ENCODE measurements at regions not wholly inside any gene's neighbourhood (a gene's known extent, or its start where the extent isn't known, plus 50 kb on each side); places are given as distances from the start of the nearest gene placed in this dataset.
"Not testable (repeated sequence)": the region's sequence is repeated elsewhere in the genome, so short reads cannot be mapped to it uniquely, and the experiment has no call there.

- H3K4me1 ChIP-seq: no peaks in the 10 kb centered on the region
- 27 to 48% methylated on average over 69 to 72 of the region's 72 CpGs for WGBS, 2 donors
- no peak for DNase-seq
- H3K27me3 ChIP-seq: peaks cover 8 to 85% (median 30%) of the 10 kb centered on the region in 7 donors
- intact Hi-C loops (cut with DNase I): no loop called here
- TF ChIP-seq, protein P1, sequence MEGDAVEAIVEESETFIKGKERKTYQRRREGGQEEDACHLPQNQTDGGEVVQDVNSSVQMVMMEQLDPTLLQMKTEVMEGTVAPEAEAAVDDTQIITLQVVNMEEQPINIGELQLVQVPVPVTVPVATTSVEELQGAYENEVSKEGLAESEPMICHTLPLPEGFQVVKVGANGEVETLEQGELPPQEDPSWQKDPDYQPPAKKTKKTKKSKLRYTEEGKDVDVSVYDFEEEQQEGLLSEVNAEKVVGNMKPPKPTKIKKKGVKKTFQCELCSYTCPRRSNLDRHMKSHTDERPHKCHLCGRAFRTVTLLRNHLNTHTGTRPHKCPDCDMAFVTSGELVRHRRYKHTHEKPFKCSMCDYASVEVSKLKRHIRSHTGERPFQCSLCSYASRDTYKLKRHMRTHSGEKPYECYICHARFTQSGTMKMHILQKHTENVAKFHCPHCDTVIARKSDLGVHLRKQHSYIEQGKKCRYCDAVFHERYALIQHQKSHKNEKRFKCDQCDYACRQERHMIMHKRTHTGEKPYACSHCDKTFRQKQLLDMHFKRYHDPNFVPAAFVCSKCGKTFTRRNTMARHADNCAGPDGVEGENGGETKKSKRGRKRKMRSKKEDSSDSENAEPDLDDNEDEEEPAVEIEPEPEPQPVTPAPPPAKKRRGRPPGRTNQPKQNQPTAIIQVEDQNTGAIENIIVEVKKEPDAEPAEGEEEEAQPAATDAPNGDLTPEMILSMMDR (IDR thresholded peaks at IDR 0.05): no peak
- ATAC-seq: no peak
- no peak overlapping the region for H3K27ac ChIP-seq
- H3K9me3 ChIP-seq: peaks cover 0 to 48% (median 0%) of the 10 kb centered on the region in 11 donors
- no peak overlapping the region for H3K4me3 ChIP-seq
- H3K36me3 ChIP-seq: no peaks in the 10 kb centered on the region
Measured at GRCh38 chr17:21843951-21844590, 151.7 kb downstream of the KCNJ18 start.

GRCh38 chr17:21848510-21848909 is 156.2 kb downstream of the KCNJ18 start:
- DNase-seq; H3K4me3 ChIP-seq; intact Hi-C loops (cut with DNase I); H3K4me1 ChIP-seq; H3K36me3 ChIP-seq; H3K27ac ChIP-seq: not testable (repeated sequence)
- Histone ChIP-seq H3K9me3 (peaks cover 0 to 34% (median 0%) of the 10 kb centered on the region in 11 donors), H3K27me3 (peaks cover 0 to 49% (median 14%) of the 10 kb centered on the region in 7 donors)
- 68 to 72% methylated on average over 4 of the region's 4 CpGs for WGBS, 2 donors
- peak in 1 of 8 donors; percentile 46 for ATAC-seq

GRCh38 chr17:21849030-21849429 is 156.7 kb downstream of the KCNJ18 start:
- H3K9me3 ChIP-seq: peaks cover 0 to 29% (median 0%) of the 10 kb centered on the region in 11 donors
- H3K36me3 ChIP-seq; ATAC-seq; intact Hi-C loops (cut with DNase I); H3K27ac ChIP-seq; H3K4me1 ChIP-seq; H3K4me3 ChIP-seq; DNase-seq: not testable (repeated sequence)
- WGBS, 2 donors: 36 to 43% methylated on average over 2 of the region's 2 CpGs
- peaks cover 0 to 44% (median 9%) of the 10 kb centered on the region in 7 donors for H3K27me3 ChIP-seq

- intact Hi-C loops (cut with DNase I); H3K36me3 ChIP-seq; H3K4me1 ChIP-seq; H3K27ac ChIP-seq; DNase-seq; ATAC-seq; H3K4me3 ChIP-seq: not testable (repeated sequence)
- WGBS, 2 donors: 80 to 83% methylated on average over 5 of the region's 5 CpGs
- Histone ChIP-seq H3K27me3 (peaks cover 0 to 28% (median 0%) of the 10 kb centered on the region in 7 donors), H3K9me3 (peaks cover 0 to 15% (median 0%) of the 10 kb centered on the region in 11 donors)
Measured at GRCh38 chr17:21850614-21851013, 158.3 kb downstream of the KCNJ18 start.
